ENCODE measurements at regions not wholly inside any gene's neighbourhood (a gene's known extent, or its start where the extent isn't known, plus 50 kb on each side); places are given as distances from the start of the nearest gene placed in this dataset.

GRCh38 chr1:244341455-244342450, 110.0 kb downstream of the ADSS2 start:
- intact Hi-C loops (cut with DNase I): loop anchor here (10.0 kb wide), 2 partner anchors 47 to 113 kb away; partner anchors contain the start of gene ADSS2

GRCh38 chr1:244344001-244344400, 107.7 kb downstream of the ADSS2 start:
- intact Hi-C loops (cut with DNase I): loop anchor here (10.0 kb wide), 2 partner anchors 49 to 111 kb away; partner anchors contain the start of gene ADSS2
- no peak for DNase-seq

More at GRCh38 chr1:244341455-244342450, 110.0 kb downstream of the ADSS2 start:
- peak in 41 of 42 donors; percentile 16 to 81 (median 56) for DNase-seq

- DNase-seq: no peak
- intact Hi-C loops (cut with DNase I): loop anchor here (10.0 kb wide), 2 partner anchors 52 to 108 kb away; partner anchors contain the start of gene ADSS2
Observed at GRCh38 chr1:244346972-244347618, 104.6 kb downstream of the ADSS2 start.

GRCh38 chr1:244347942-244348341, 103.8 kb downstream of the ADSS2 start:
- DNase-seq: no peak
- intact Hi-C loops (cut with DNase I): loop anchor here (10.0 kb wide), 2 partner anchors 53 to 107 kb away; partner anchors contain the start of gene ADSS2

- intact Hi-C loops (cut with DNase I): loop anchor here (10.0 kb wide), 2 partner anchors 54 to 106 kb away; partner anchors contain the start of gene ADSS2
- DNase-seq: no peak
Observed at GRCh38 chr1:244349103-244349531, 102.6 kb downstream of the ADSS2 start.

- no peak for DNase-seq
- intact Hi-C loops (cut with DNase I): loop anchor here (10.0 kb wide), 2 partner anchors 55 to 105 kb away; partner anchors contain the start of gene ADSS2
Observed at GRCh38 chr1:244349581-244350001, 102.1 kb downstream of the ADSS2 start.

- intact Hi-C loops (cut with DNase I): no loop called here
- no peak for DNase-seq
Observed at GRCh38 chr1:244350027-244350426, 101.7 kb downstream of the ADSS2 start.

- intact Hi-C loops (cut with DNase I): no loop called here
- peak in 1 of 42 donors; percentile 30 for DNase-seq
Observed at GRCh38 chr1:244352156-244352830, 99.4 kb downstream of the ADSS2 start.

- DNase-seq: peak in 41 of 42 donors; percentile 19 to 94 (median 68)
- intact Hi-C loops (cut with DNase I): no loop called here
Observed at GRCh38 chr1:244353551-244354091, 98.1 kb downstream of the ADSS2 start.

- intact Hi-C loops (cut with DNase I): no loop called here
- no peak for DNase-seq
Observed at GRCh38 chr1:244354810-244355278, 96.9 kb downstream of the ADSS2 start.

- intact Hi-C loops (cut with DNase I): no loop called here
- no peak for DNase-seq
Observed at GRCh38 chr1:244356376-244356775, 95.3 kb downstream of the ADSS2 start.

All from head of caudate nucleus (tissue), 42 donors.